22Rv1 (cell line): ENCODE measurements at regions not wholly inside any gene's neighbourhood (a gene's known extent, or its start where the extent isn't known, plus 50 kb on each side); places are given as distances from the start of the nearest gene placed in this dataset.

Source experiments
- ZFX ChIP-seq: fragments of 450-650 bp; IDR thresholded peaks from 2 replicates; pipeline ENCODE4 v1.6.1; 2017; ENCODE audit warnings: antibody characterized with exemption, borderline replicate concordance
- TF ChIP-seq, protein P1 (sequence below): fragments of 450-650 bp; IDR thresholded peaks from 2 replicates; pipeline ENCODE4 v1.5.1; 2017; ENCODE audit warnings: mild to moderate bottlenecking

DNA sequence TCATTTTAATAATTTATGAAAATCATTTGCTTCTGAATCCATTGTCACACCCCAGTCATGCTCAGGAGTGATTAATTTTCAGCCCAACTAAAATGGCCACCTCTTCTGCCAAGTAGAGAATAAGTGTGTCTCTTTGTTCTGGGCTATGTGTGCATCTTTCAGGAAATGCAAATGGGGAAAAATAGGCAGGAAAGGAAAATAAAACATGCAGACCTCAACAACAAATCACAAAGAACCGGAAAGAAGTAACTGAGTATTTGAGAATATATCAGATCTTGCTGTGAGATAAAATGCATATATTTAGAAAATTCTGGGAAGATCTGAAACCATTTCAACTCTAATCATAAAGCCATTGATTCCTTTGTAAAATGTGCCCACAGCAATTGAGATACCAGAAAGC is 763.9 kb downstream of the GALC start:
- TF ChIP-seq, protein P1, sequence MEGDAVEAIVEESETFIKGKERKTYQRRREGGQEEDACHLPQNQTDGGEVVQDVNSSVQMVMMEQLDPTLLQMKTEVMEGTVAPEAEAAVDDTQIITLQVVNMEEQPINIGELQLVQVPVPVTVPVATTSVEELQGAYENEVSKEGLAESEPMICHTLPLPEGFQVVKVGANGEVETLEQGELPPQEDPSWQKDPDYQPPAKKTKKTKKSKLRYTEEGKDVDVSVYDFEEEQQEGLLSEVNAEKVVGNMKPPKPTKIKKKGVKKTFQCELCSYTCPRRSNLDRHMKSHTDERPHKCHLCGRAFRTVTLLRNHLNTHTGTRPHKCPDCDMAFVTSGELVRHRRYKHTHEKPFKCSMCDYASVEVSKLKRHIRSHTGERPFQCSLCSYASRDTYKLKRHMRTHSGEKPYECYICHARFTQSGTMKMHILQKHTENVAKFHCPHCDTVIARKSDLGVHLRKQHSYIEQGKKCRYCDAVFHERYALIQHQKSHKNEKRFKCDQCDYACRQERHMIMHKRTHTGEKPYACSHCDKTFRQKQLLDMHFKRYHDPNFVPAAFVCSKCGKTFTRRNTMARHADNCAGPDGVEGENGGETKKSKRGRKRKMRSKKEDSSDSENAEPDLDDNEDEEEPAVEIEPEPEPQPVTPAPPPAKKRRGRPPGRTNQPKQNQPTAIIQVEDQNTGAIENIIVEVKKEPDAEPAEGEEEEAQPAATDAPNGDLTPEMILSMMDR: no peak
- TF ChIP-seq ZFX: no peak
